Mesendoderm (in vitro differentiated cells): ENCODE measurements at regions not wholly inside any gene's neighbourhood (a gene's known extent, or its start where the extent isn't known, plus 50 kb on each side); places are given as distances from the start of the nearest gene placed in this dataset.
"Not testable (repeated sequence)": the region's sequence is repeated elsewhere in the genome, so short reads cannot be mapped to it uniquely, and the experiment has no call there.

Experiments
- DNase-seq: peaks from one replicate; pipeline ENCODE4 v3.0.0; 2013
- H2AK5ac ChIP-seq: 2 replicates; pipeline ENCODE4 v1.6.1; 2013; ENCODE audit warnings: low read length, inconsistent platforms
- H2BK120ac ChIP-seq: 2 replicates; pipeline ENCODE4 v1.6.1; 2013; ENCODE audit warnings: low read depth, mild to moderate bottlenecking, low read length, moderate library complexity, mixed read lengths
- H2BK15ac ChIP-seq: replicated peaks from 2 replicates; pipeline ENCODE4 v1.6.1; 2013; ENCODE audit warnings: low read depth, mild to moderate bottlenecking, moderate library complexity
- H2BK5ac ChIP-seq: 2 replicates; pipeline ENCODE4 v1.6.1; 2013; ENCODE audit warnings: low read length, inconsistent platforms
- H3K18ac ChIP-seq: 2 replicates; pipeline ENCODE4 v1.6.1; 2013; ENCODE audit warnings: mild to moderate bottlenecking, low read length, mixed read lengths
- H3K23ac ChIP-seq: one replicate; pipeline ENCODE4 v1.6.1; 2013; ENCODE audit warnings: low read length
- H3K27ac ChIP-seq: 2 replicates; pipeline ENCODE4 v1.5.1; 2013; ENCODE audit warnings: low read depth, mild to moderate bottlenecking, inconsistent platforms, low read length, moderate library complexity
- H3K27me3 ChIP-seq: 2 replicates; pipeline ENCODE4 v1.6.1; 2013; ENCODE audit warnings: low read length, control low read depth, mild to moderate bottlenecking, inconsistent platforms; ENCODE audit not compliant: insufficient read depth, poor library complexity
- H3K36me3 ChIP-seq: 2 replicates; pipeline ENCODE4 v1.6.1; 2013; ENCODE audit warnings: low read length, inconsistent platforms; ENCODE audit not compliant: control insufficient read depth, insufficient read depth
- H3K4ac ChIP-seq: one replicate; pipeline ENCODE4 v1.6.1; 2013; ENCODE audit warnings: low read depth, mild to moderate bottlenecking, low read length, moderate library complexity
- H3K4me1 ChIP-seq: 2 replicates; pipeline ENCODE4 v1.6.1; 2013; ENCODE audit warnings: low read depth, low read length, inconsistent platforms; ENCODE audit not compliant: control insufficient read depth
- H3K4me2 ChIP-seq: 2 replicates; pipeline ENCODE4 v1.6.1; 2013; ENCODE audit warnings: low read length
- H3K4me3 ChIP-seq: 2 replicates; pipeline ENCODE4 v1.5.1; 2013; ENCODE audit warnings: mild to moderate bottlenecking, low read length
- H3K56ac ChIP-seq: one replicate; pipeline ENCODE4 v1.6.1; 2013; ENCODE audit warnings: low read length
- H3K79me1 ChIP-seq: 2 replicates; pipeline ENCODE4 v1.6.1; 2013; ENCODE audit warnings: low read length, inconsistent platforms
- H3K79me2 ChIP-seq: 2 replicates; pipeline ENCODE4 v1.6.1; 2013; ENCODE audit warnings: mild to moderate bottlenecking, low read length; ENCODE audit not compliant: control insufficient read depth, insufficient read depth
- H3K9ac ChIP-seq: 2 replicates; pipeline ENCODE4 v1.6.1; 2013; ENCODE audit warnings: low read length, inconsistent platforms
- H4K5ac ChIP-seq: one replicate; pipeline ENCODE4 v1.6.1; 2013; ENCODE audit warnings: low read length
- H4K8ac ChIP-seq: one replicate; pipeline ENCODE4 v1.6.1; 2013; ENCODE audit warnings: low read depth, mild to moderate bottlenecking, control low read depth, low read length, moderate library complexity
- WGBS: extraction: QIAGEN DNeasy Blood & Tissue Kit; methylation state at CpG from one replicate; pipeline ENCODE4 v1.1.7; 2013; ENCODE audit warnings: low lambda C conversion rate, missing lambda C conversion rate; ENCODE audit not compliant: insufficient coverage; ENCODE audit errors: extremely low coverage; 5-methylcytosine and 5-hydroxymethylcytosine counted together

DNA sequence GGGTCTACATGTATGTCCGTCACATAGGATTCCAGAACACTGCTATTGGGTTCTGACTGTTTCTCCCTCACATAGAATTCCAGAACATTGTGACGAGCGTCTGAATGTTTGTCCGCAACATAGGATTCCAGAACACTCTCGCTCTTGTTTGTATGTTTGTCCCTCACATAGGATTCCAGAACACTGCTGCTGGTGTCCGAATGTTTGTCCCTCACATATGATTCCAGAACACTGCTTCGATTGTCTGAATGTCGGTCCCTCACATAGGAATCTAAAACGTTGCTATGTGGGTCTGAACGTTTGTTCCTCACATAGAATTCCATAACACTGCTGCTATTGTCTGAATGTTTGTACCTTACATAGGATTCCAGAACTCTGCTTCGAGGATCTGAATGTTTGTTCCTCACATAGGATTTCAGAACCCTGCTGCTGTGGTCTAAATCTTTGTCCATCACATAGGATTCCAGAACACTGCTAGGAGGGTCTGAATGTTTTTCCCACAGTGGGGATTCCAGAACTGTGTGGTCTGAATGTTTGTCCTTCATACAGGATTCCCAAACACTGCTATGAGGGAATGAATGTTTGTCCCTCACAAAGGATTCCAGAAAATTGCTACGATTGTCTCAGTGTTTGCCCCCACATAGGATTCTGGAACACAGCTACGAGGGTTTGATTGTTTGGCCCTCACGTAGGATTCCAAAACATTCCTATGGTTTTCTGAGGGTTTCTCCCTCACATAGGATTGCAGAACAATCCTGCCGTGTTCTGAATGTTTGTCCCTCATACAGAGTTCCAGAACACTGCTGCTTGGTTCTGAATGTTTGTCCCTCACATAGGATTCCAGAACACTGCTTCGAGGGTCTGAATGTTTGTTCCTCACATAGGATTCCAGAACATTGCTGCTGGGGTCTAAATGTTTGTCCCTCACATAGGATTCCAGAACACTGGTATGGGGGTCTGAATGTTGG, 220.5 kb downstream of the FOXD4L6 start:
- DNase-seq: no peak
- Histone ChIP-seq H2BK5ac (no peak overlapping the region), H3K27me3 (no peaks in the 10 kb centered on the region), H3K18ac (no peak overlapping the region), H3K36me3 (no peaks in the 10 kb centered on the region), H3K9ac (no peak overlapping the region), H3K4me3 (no peak overlapping the region), H3K79me1 (no peaks in the 10 kb centered on the region), H4K8ac (no peak overlapping the region), H3K27ac (no peak overlapping the region), H4K5ac (no peak overlapping the region), H3K23ac (no peak overlapping the region), H3K56ac (no peak overlapping the region), H2AK5ac (no peak overlapping the region), H3K4me2 (no peak overlapping the region), H2BK15ac (no peak overlapping the region), H3K4me1 (no peaks in the 10 kb centered on the region), H3K4ac (no peak overlapping the region), H2BK120ac (no peak overlapping the region), H3K79me2 (no peaks in the 10 kb centered on the region)
- WGBS: no CpG with 5 or more reads among the region's 16 CpGs

DNA sequence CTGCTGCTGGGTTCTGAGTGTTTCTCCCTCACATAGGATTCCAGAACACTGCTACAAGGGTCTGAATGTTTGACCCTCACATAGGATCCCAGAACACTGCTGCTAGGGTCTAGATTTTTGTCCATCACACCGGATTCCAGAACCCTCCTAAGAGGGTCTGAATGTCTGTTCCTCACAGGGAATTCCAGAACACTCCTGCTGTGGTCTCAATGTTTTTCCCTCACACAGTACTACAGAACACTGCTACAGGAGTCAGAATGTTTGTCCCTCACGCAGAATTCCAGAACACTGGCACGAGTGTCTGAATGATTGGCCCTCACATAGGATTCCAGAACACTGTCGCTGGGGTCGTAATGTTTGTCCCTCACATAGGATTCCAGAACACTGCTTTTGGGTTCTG, 221.6 kb downstream of the FOXD4L6 start:
- H3K9ac ChIP-seq, H3K4me1 ChIP-seq, H2BK120ac ChIP-seq, H2AK5ac ChIP-seq, H3K27ac ChIP-seq, H2BK5ac ChIP-seq, H3K4ac ChIP-seq, DNase-seq, H3K27me3 ChIP-seq, H2BK15ac ChIP-seq, H3K23ac ChIP-seq, H3K18ac ChIP-seq, H4K5ac ChIP-seq, H4K8ac ChIP-seq, H3K79me2 ChIP-seq, H3K79me1 ChIP-seq, H3K4me2 ChIP-seq, H3K56ac ChIP-seq, H3K36me3 ChIP-seq: not testable (repeated sequence)
- H3K4me3 ChIP-seq: peak overlapping the region; percentile 20
- WGBS: no CpG with 5 or more reads among the region's 5 CpGs

DNA sequence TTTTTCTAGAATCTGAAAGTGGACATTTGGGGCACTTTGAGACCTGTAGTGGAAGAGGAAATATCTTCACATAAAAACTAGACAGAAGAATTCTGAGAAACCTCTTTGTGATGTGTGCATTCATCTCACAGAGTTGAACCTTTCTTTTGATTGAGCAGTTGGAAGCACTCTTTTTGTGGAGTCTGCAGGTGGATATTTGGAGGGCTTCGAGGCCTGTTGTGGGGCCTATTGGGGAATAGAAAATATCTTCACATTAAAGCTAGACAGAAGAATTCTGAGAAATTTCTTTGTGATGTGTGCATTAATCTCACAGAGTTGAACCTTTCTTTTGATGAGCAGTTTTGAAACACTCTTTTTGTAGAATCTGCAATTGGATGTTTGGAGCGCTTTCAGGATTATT, 236.2 kb downstream of the FOXD4L6 start:
- not testable (repeated sequence) for H3K36me3 ChIP-seq, H3K79me1 ChIP-seq

DNA sequence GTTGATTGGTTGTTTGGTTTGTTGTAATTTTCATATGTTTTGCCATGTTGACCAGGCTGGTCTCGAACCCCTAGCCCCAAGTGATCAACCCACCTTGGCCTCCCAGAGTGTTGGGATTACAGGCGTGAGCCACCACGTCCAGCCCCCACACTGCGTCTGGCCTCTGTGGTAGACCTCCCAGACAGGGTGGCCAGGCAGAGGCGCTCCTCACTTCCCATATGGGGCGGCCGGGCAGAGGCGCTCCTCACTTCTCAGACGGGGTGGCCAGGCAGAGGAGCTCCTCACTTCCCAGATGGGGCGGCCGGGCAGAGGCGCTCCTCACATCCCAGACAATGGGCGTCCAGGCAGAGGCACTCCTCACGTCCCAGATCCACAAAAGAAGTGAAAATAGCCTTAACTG, 242.6 kb downstream of the FOXD4L6 start:
- H3K79me1 ChIP-seq, H4K8ac ChIP-seq, H3K4me2 ChIP-seq, H2BK5ac ChIP-seq, DNase-seq, H3K4me1 ChIP-seq, H3K79me2 ChIP-seq, H3K36me3 ChIP-seq, H3K9ac ChIP-seq, H3K27ac ChIP-seq, H3K4ac ChIP-seq, H3K56ac ChIP-seq, H3K27me3 ChIP-seq, H3K4me3 ChIP-seq, H2BK15ac ChIP-seq, H2AK5ac ChIP-seq, H2BK120ac ChIP-seq, H3K18ac ChIP-seq, H3K23ac ChIP-seq, H4K5ac ChIP-seq: not testable (repeated sequence)
- no CpG with 5 or more reads among the region's 14 CpGs for WGBS

More for the DNA sequence above, 236.2 kb downstream of the FOXD4L6 start:
- H3K27ac ChIP-seq, H3K79me2 ChIP-seq, H3K4me2 ChIP-seq, H3K56ac ChIP-seq, H3K4me3 ChIP-seq, H3K4me1 ChIP-seq, H3K18ac ChIP-seq, DNase-seq, H2AK5ac ChIP-seq, H4K5ac ChIP-seq, H3K27me3 ChIP-seq, H3K4ac ChIP-seq, H2BK15ac ChIP-seq, H2BK120ac ChIP-seq, H4K8ac ChIP-seq, H3K9ac ChIP-seq, H3K23ac ChIP-seq, H2BK5ac ChIP-seq: not testable (repeated sequence)
- WGBS: no CpG with 5 or more reads among the region's 2 CpGs

DNA sequence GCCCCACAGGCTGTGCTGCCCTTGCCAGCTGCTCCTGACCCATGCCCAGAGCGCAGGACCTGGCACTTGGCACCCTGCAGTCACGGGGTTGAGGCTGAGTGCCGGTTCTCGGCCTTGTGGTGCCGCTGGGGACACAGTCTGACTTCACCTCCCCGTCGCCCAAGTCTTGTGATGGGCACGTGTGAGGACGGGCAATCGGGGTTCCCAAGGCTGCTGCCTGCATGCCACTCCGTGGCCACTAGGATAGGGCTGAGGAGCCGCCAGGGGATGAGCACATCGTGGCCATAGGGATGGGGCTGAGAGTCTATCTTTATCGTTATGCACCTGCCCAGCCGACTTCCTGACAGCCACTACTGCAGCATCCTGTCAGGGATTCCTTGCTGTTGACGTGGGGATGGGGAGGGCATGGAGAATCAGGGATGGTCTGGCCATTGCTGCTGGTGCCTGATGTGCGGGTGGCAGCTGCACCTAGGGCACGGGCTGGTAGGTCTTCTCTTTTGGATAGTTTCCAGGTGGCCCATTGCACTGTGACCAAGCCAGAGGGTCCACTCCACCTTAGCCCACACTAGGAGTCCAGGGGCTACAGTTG, 243.5 kb downstream of the FOXD4L6 start:
- not testable (repeated sequence) for H3K27me3 ChIP-seq, H3K23ac ChIP-seq, H4K5ac ChIP-seq, H3K56ac ChIP-seq, H3K9ac ChIP-seq, DNase-seq, H2BK120ac ChIP-seq, H2BK15ac ChIP-seq, H2BK5ac ChIP-seq, H3K4me3 ChIP-seq, H3K79me1 ChIP-seq, H3K18ac ChIP-seq, H3K36me3 ChIP-seq, H3K4me1 ChIP-seq, H3K79me2 ChIP-seq, H4K8ac ChIP-seq, H3K27ac ChIP-seq, H2AK5ac ChIP-seq, H3K4ac ChIP-seq, H3K4me2 ChIP-seq
- WGBS: no CpG with 5 or more reads among the region's 18 CpGs
